ENCODE measurements at regions not wholly inside any gene's neighbourhood (a gene's known extent, or its start where the extent isn't known, plus 50 kb on each side); places are given as distances from the start of the nearest gene placed in this dataset.
A peak's percentile ranks its signal among the peaks of the same experiment; 100 is the strongest.

DNA sequence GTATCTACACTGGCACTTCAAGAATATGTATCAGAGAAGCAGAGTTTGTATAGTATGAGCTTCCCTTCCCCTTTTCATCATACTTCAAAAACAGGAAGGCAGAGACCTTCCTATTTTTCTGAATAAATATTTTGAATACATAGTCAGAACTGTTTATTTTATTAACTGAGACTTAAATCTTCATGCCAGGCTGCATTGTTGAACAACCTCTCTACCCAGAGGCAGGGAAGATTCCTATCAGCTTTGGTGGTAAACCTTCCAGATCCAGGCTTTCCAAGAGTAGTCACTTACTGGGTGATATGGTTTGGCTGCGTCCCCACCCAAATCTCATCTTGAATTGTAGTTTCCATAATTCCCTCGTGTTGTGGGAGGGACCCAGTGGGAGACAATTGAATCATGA is 217.4 kb upstream of the ATP11B start:
- Histone ChIP-seq H3K27ac (no peak overlapping the region), H3K4me3 (no peak overlapping the region)

DNA sequence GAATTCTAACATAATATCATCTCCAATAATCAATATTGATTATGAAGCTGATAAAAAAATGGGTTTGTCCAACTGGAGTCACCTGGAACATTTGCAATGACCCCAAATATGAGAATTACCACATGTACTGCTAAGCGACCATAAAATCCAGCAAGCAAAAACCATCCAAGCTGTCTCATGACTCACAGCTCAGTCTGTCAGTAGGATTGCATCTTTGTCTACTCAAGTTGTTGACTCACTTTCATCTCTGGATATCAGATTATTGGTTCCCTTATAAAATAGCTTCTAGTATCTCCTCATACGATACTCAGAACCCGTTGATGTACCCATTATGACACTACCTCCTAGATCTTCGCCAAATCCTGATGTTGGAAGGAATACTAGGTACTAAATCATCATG is 209.8 kb upstream of the ATP11B start:
- H3K4me3 ChIP-seq, result no peak overlapping the region

DNA sequence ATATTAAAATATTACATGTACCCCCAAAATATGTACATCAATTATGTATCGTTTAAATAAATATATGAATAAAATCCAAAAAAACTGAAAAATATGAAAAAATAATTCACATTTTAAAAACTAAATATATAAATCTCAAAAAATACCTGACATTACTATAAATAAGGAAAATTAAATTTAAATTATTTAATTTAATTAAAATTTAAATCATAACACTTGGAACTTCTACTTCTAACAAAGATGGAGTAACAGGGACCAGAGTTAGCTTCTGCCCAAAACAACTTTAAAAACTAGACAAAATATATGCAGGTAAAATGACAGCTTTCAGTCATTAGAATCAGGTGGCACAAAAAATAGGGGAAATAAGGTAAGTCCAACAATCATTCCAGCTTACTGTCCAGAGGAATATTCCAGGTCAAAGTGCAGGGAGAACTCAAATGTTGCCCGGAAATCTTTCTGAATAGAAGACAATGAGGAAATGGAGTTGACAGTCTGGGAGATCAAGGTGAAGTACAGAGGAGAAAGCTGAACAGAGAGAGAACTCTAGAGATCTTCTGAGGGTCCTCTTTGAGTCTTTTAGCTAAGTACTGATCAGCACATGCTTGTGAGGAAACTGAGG is 207.7 kb upstream of the ATP11B start:
- Histone ChIP-seq H3K27ac (no peak overlapping the region), H3K4me3 (no peak overlapping the region)

More for the DNA sequence above, 209.8 kb upstream of the ATP11B start:
- H3K27ac ChIP-seq, result no peak overlapping the region

DNA sequence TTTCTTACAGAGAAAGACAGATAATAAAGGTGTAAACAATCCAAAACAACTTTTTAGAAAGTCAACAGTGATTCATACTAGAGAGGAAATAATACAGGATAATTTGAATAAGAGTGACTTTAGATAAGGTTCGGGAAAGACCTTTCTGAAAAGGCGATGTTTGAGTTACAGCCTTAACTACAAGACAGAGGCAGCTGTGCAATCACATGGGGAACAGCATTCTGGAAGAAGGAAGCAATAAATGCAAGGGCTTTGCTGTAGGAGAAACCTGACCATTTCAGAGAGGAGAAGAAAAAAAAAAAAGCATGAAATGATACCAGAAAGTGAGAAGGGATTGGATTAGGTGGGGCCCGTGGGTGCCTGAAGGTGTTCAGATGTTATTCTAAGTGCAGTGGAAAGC is 200.6 kb upstream of the ATP11B start:
- H3K4me3 ChIP-seq, result no peak overlapping the region
- H3K27ac ChIP-seq, result no peak overlapping the region

DNA sequence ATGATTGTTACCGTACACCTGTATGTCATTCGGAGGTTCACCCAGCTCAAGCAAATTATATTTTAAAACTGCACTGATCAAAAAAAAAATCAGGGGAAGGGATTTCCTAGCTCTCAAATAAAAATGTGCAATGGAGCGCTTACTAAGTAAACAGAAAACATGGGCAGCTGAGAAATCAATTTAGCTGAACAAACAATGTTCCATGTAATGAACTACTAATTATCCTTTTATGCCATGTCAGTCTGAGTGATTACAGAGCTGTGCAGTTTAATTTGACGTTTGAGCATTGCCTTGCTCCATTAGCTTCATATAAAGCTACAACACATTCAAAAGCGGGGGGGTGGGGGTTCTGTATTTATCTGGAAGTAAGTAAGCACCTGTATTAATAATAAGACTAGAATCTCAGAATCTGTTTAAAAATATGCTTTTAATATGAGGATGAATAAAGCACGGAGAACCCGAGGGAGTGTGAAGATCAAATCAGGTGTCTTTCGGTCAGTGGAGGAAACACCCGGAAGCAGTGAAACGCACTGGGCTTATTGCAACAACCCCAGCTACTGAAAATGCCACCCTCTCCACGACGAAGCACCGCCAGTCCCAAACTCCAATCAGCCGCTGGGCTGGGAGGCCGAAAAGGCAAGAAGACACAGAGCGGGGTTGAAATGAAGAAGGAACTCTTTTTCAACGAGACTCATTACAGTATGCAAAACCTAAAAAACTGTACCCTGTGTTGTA is 196.5 kb upstream of the ATP11B start:
- Histone ChIP-seq H3K27ac (no peak overlapping the region), H3K4me3 (no peak overlapping the region)

DNA sequence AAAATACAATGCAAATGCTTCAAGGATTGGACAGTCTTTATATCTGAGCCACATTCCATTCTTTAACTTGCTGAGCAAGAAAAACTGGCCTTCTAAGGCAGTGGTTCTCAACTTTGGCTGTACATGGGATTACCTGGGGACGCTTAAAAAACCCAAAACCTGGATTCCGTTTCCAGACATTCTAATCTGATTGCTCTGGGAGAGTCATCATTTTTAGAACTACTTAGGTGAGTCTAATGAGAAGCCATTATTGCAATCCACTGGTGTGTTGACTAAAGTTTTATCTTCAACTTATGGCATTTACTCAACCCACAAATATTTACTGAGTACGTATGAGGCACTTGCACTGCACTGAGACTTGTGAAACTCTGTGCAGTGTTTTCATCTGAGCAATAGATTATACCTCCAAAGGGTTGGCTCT is 195.7 kb upstream of the ATP11B start:
- H3K4me3 ChIP-seq, result no peak overlapping the region
- H3K27ac ChIP-seq, result no peak overlapping the region

DNA sequence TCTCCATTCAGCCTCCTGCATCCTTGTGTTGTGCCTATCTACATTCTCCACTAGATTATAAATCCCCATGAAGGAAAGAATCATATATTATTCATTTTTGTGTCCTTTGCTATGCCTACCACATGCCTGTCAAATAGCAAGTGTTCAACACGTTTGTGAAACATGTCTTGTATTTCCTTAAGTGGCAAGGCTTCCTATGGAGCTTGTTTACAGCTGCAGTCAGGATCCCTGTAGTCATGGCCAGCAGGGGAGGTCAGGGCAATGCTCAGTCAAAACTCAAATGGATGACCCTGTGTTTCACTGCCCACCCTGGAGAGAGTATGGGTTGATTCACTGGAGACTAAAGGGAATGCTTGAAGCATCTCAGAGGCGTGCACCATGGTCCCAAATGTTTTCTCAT is 191.7 kb upstream of the ATP11B start:
- Histone ChIP-seq H3K27ac (no peak overlapping the region), H3K4me3 (no peak overlapping the region)

DNA sequence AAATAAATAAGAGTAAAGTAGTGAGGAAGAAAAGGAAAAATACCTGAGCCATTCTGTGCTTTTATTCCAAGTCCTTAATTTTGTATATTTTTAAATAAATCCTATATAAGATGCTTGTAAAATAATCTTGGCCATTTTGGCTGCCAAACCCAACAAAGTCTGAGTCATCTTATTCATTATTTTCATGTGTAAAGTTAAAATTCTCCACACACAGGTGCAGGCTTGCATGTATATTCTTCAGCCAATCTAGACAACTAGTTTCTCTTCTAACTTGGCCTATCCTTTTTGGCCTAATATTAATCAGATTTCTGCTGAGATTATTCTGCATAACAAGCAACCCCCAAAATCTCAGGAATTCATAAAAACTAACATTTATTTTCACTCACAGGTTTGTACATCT is 189.8 kb upstream of the ATP11B start:
- Histone ChIP-seq H3K4me3 (no peak overlapping the region), H3K27ac (peak overlapping the region in 2 of 21 experiments; percentile 26 to 51)

DNA sequence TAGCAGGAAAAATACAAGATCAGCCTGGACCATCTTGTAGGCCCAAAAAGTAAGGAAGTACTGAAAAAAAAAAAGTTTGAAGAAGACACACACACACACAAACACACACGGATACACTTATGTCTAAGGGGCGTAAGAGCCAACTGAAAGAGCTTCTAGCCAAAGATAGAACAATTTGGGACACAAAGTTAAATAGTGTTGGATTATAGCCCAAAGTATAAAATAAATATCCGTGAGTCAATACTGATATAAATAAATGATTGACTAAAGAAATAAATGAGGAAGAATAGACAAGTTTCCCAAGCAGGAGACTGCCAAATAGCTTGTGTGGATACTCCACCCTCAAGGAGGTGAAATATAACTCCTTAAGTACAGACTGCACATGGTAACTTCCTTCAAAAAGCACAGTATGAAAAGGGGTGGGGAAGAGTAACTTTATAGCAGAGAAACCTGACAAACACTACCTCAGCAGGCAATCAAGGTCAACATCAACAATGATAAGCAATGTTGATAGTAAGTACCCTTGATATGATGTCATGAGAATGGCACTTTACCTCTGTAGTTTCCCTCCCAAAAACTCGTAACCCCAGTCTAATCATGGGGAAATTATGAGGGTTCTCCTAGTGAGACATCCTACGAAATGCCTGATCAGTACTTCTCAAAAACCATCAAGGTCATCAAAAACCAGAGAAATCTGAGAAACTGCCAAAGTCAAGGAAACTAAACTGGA is 187.3 kb upstream of the ATP11B start:
- Histone ChIP-seq H3K4me3 (no peak overlapping the region), H3K27ac (no peak overlapping the region)

DNA sequence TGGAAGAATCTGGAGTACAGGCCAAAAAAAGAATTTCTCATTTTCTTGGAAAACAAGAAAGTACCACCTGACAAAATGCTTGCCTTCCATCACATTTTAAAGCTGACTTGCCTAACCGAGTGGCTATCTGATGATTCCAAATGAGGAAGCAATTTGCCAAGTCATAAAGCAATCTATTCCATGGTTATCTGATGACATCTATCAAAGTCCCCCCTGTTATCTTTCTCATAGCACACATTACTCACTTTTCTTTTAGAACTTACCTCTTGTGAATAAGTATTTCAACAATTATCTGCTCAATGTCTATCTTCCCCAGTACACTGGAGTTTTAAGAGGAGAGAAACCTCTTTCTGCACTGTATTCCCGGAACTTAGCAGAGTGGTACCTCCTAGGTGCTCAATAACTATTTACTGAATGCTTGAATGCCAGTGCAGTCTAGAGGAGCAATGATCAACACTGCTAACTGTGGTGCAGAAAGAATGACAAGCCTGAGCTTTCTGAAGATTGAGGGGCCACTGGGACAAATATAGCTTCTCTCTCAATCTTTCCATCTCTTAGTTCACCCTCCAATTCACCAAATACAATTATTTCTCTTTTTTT is 186.3 kb upstream of the ATP11B start:
- Histone ChIP-seq H3K27ac (no peak overlapping the region), H3K4me3 (no peak overlapping the region)

DNA sequence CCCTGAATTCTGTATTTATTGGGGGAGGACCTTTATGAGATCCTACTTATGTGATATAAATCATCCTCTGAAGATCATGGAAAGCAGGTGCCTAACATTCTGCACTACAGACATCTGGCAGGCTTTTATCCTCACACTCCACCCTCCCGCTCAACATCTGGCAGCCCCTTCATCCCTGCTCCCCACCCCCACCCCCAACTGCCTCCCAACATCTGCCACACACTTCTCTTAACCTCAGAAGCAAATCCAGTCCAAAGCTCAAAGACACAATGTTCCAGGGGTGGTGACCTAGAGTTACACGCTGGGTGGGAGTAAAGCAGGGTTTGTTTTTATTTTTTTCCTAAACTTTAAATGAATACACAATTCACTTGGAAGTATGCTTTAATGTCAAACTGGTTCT is 184.5 kb upstream of the ATP11B start:
- no peak overlapping the region for H3K27ac ChIP-seq
- H3K4me3 ChIP-seq, result no peak overlapping the region

DNA sequence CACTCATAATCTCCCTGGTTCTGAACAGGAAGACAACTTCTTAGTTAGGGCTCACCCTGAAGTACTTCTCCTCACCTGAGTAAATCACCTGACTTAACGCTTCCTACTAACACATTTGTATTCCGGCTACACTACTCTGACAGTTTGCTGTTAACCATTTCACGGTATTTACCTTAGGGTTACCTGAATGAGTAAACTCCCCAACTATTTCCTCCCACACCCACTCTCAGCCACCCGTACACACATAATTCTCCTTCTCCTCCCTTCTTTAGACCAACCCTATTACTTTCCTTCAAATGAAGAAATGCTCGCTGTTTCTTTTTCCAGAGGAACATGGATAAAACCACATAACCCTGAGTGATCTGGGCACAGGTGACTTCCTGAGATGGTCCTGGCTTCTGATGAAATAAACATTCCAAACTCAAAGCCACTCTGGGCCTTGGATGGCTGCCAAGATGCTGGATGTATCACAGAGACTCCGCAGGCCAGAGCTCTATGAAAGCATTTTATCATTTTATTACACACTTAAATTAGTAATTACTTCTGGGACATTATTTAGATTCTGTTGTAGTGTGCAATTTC is 183.6 kb upstream of the ATP11B start:
- Histone ChIP-seq H3K4me3 (no peak overlapping the region), H3K27ac (no peak overlapping the region)

DNA sequence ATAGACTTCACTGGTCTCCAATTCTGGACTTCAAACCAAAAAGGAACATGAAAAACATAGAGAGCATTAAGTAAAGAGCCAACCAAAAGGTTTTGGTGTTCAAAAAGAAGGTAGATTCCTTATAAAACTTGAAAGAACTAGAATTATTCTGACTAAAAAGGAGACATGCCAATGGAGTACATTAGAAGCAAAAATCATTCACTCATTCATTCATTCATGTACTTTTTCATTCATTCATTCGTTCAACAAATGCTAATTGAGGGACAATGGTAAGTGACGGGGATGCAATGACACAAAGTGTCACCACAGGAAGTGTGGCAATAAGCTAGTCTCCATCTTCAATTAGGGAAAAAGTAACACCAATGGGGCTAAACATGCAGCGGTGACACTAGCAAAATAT is 181.0 kb upstream of the ATP11B start:
- H3K27ac ChIP-seq, result no peak overlapping the region
- H3K4me3 ChIP-seq, result no peak overlapping the region

DNA sequence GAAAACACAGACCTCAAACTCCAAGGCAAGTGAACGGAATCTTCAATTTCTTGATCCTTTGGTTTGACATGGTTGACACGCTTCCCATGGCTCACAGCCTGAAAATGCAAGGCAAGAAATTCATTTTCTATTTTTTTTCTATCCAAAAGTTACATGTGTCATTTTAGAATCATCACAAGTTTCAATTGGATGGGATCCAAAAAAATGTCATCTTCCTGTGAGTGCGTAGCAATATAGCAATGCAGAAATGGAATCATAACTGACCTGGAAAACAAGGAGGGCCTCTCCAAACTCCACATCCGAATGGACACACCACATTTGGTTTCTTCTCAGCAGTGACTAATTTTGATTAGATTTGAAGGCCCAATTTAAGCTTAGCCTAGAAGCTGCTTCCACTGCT is 175.8 kb upstream of the ATP11B start:
- no peak overlapping the region for H3K4me3 ChIP-seq
- no peak overlapping the region for H3K27ac ChIP-seq

DNA sequence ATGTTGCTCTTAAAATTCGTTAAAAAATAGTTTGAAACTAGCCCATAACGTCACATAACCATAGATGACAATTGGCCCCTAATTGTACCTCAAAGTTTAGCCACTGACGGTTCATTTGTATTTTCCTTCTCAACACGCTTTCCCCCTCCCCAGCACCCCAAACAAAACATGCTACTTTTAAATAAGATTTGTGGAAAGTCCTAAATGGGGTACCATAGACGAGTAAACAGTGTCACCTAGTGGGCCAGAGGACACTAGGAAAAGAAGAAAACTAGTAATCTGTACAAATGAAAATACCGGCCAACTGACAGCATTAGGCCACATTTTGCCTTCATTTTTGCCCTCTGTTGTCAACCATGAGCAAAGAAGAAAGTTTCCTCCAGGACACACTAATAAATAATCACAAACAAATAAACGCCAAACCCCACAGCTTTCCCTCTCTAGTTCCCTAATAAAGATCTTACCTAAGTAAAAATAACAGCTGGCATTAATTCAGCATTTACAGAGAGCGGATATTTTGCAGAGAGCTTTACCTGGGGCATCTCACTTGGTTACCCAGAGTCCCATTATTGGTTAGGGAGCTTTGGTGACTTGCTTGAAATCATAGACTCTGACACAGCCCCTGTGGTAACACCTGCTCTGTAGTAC is 175.1 kb upstream of the ATP11B start:
- Histone ChIP-seq H3K4me3 (no peak overlapping the region), H3K27ac (no peak overlapping the region)

DNA sequence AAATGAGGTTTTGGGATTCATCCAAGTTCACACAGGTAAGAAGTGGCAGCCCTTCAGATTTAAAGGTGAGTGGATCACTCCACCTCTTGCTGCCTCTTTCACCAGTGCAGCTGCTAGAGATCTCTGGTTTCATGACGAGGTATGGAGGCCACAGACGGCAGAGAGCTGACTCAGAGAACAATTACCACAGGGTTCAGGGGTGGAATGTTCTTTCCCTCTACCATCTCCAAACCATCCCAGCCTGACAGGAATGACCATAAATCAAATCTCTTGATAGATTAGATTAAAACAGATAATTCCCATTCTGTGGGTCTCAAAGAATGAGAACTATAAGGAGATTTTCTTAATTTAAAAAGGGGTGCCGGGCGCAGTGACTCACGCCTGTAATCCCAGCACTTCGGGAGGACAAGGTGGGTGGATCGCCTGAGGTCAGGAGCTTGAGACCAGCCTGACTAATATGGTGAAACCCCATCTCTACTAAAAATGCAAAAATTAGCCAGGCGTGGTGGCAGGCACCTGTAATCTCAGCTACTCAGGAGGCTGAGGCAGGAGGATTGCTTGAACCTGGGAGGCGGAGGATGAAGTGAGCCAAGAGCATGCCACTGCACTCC is 174.2 kb upstream of the ATP11B start:
- Histone ChIP-seq H3K27ac (no peak overlapping the region), H3K4me3 (no peak overlapping the region)

DNA sequence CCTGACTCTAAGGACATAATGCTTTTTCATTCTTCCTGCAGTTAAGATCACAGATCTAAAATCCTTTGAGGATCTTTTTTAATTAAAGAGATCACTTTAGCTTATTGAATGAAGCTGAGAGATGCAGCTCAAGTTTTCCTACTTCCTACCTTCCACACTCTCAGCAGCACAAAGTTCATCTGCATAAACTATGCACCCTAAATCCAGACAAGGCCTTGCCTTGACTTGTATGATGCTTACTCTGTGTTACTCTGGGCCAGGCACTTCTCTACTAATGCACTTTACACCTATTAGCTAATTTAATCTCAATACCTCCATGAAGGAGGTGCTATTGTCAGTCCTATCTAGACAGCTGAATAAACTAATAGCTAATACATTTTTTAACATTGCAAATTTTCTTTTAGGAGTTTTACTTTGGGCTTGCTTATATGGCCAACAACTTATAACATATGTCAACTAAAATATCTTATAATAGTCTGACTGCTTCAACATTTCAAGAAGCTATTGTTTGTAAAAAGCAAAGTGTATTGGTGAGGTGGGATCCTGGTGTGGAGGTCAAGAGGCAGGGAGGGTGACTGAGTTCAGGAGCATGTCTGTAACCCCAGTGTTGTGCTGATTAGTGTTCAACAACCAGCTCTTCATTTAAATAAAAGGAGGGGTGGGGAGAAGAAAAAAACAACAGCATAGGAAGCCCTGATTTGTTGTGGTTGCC is 172.4 kb upstream of the ATP11B start:
- Histone ChIP-seq H3K27ac (no peak overlapping the region), H3K4me3 (no peak overlapping the region)

DNA sequence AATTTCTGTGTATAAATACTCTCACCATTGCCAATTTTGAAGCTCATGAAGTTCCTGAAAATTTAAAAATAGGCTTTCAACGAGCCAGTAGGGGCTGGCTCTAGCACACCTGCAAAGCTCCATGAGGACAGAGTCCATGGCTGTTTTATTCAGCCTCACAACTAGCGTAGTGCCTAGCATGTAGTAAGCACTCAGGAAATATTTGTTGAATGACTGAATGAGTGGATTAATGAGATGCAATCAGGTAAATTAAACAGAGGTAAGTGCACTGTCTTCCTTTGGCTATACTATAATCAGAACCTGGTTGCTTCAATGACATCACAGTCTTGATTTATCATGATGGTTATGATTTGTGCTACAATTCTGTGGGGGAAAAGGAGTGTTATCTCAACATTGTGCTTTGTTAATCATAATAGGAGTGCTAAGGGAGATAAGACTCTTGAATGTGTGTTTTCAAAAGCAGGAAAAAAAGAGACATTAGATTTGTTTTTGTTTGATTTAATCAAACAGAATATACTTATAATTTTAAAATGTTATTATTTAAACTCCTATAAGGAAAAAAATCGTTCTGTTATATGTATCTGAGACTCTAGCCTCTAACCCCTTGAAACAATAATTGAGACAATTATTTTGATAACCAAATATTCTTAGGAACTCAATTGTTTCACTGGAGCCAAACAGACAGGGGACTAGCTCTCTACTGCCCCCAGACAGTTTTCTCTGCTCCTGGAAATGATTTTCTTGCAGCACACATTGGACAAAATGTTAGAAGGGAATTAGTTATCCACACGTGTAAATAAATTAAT is 171.7 kb upstream of the ATP11B start:
- Histone ChIP-seq H3K4me3 (no peak overlapping the region), H3K27ac (no peak overlapping the region)
